Suppressor macrophage treated with lipopolysaccharide for 1 hour (primary cell): ENCODE measurements at regions not wholly inside any gene's neighbourhood (a gene's known extent, or its start where the extent isn't known, plus 50 kb on each side); places are given as distances from the start of the nearest gene placed in this dataset.

Source experiments
- DNase-seq, 3 donors: peaks; one replicate each; pipeline ENCODE4 v3.0.0-alpha.2; 2020 to 2022

DNA sequence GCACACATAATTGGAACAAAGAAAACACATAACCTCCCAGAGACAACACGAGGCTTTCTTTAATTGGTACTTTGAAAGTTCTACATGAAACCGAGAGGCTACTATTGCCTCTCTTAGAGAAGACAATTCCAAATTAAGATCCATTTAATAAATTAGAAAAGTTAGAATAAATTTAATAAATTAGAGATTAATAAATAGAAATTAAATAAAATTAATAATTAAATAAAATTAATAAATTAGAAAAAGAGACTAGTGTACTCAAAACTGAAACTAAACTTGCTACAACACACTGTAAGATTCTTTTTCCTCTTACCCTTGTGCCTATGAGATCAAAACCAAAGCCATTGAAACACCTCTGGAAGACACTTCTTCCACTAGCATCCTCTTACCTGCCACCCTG lies 199.0 kb downstream of the URB2 start:
- no peak for DNase-seq

DNA sequence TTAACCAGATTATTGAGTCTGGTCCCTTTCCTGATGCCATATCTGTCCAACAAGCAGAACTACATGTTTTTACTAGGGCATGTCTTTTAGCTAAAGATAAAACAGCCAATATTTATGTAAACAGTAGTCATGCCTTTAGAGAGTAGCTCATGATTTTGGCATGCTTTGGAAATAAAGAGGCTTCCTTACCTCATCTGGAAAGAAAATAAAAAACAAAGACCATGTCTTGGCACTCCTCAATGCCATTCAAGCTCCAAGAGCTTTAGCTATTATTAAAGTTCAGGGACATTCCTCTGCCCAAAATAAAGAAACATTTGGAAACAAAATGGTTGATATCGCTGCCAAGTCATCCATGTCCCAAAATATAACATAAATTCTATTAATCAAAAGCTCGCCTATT lies 202.4 kb downstream of the URB2 start:
- no peak for DNase-seq

DNA sequence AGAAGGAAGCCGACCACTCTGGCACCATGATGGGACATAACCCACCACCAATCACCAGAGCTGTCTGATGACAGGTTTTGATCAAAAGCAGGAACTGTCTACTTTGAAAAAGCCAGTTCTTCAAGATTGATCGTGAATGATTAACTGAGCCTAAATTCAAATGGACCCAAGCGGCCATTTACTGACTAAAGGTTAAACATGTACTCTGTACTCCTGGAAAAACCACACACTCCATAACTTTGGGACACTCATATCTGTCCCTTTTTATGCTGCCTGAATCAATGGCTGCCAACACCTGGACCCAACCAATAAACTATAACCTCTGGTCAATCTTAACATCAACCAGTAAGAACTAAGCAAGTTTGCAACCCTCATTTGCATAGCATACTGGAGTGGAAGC lies 206.6 kb downstream of the URB2 start:
- no peak for DNase-seq

DNA sequence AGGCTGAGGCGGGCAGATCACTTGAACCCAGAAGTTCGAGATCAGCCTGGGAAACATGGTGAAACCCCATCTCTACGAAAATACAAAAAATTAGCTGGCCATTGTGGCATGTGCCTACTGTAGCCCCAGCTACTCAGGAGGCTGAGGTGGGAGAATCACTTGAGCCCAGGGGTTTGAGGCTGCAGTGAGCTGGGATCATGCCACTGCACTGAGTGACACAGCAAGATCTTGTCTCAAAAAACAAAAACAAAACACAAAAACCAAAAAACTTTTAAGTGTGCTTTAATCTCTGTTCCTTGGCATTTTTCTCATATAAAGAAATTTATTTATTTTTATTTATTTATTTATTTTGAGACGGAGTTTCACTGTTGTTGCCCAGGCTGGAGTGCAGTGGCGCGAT lies 208.2 kb downstream of the URB2 start:
- no peak for DNase-seq

DNA sequence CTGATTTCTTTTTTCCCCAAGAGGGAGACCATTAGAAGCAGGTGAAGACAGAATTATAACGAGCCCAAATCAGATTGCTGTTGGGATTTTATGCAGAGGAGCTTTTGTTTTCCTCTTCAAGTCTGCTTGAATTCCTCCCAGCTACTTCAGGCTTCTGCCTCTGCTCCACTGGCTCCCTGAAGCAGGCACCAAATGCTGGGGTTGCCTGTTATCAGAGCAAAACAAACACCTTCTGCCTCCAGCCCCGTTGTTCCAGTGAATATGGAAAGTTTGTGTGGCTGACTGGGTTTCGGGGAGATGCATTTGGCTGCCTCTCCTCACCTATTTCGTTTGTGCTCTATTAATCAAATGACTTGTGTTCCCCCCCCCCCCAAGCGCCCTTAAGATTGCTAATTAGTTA lies 209.2 kb downstream of the URB2 start:
- DNase-seq: no peak

DNA sequence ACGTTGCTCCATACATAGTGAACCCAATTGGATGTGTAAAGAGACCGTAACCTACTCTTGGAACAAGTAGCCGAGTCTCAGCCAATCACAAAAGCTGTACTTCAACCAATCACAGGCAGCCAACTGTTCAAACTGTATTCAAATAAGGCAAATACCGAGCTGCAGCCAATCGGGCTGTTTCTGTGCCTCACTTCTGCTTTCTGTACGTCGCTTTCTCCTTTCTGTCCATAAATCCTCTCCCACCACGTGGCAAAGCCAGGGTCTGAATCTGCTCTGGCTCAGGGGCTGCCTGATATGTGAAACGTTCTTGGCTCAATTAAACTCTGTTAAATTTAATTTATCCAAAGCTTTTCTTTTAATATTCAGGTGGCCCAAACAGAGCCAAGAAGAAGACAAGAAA lies 210.3 kb downstream of the URB2 start:
- DNase-seq: peak in 2 of 3 donors; percentile 5 to 8

DNA sequence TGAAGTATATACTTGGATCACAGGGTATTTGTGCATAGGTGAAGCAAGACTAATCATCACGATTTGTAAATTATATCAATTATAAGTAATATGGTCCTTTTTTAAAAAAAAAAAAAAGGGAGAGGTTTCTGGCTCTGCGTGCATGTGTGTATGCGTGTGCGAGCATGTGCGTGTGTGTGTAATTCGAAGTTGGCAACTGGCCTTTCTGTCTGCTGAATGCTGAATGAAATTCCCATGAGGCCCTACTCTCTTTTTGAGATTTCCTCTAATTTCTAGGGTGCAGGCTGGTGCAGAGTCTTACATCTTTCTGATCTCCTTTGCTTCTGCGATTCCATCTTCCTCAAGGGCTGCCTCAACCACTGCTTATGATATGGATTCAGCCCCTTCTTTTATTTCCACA lies 212.2 kb downstream of the URB2 start:
- DNase-seq: no peak

DNA sequence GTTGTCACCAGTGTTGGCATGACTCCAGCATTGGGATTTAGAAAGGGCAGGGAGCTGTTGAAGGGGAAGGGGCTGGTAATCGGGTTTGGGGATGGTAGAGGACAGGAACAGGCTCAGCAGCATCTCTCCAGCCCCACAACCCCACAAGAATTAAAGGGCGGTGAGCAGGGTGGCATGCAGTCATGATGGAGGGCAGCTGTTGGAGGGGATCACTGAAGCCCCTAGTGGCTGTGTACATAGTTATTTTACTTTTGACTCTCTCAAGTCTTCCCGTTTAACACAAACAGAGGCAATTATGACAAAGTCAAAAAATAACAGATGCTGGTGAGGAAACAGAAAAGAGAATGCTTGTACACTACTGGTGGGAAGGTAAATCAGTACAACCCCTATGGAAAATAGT lies 213.8 kb downstream of the URB2 start:
- no peak for DNase-seq

DNA sequence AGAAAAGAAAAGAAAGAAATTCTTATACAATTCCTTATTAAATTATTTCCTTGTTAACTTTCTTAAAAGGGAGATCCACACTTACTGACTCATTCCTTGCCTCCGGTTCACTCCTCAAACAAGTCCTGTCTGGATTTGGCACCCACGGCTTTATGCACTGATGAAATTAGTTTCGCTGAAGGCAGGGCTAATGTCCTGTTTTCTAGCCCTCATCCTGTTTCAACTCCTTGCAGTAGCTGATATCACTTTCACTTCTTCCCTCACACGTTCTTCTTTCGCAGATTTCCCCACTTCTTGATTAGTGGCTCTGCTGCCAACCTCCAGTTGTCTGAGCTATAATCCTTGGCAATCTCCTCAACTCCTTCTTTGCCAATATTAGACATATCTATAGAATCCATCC lies 215.2 kb downstream of the URB2 start:
- DNase-seq: peak; percentile 59 to 64 (median 61)

DNA sequence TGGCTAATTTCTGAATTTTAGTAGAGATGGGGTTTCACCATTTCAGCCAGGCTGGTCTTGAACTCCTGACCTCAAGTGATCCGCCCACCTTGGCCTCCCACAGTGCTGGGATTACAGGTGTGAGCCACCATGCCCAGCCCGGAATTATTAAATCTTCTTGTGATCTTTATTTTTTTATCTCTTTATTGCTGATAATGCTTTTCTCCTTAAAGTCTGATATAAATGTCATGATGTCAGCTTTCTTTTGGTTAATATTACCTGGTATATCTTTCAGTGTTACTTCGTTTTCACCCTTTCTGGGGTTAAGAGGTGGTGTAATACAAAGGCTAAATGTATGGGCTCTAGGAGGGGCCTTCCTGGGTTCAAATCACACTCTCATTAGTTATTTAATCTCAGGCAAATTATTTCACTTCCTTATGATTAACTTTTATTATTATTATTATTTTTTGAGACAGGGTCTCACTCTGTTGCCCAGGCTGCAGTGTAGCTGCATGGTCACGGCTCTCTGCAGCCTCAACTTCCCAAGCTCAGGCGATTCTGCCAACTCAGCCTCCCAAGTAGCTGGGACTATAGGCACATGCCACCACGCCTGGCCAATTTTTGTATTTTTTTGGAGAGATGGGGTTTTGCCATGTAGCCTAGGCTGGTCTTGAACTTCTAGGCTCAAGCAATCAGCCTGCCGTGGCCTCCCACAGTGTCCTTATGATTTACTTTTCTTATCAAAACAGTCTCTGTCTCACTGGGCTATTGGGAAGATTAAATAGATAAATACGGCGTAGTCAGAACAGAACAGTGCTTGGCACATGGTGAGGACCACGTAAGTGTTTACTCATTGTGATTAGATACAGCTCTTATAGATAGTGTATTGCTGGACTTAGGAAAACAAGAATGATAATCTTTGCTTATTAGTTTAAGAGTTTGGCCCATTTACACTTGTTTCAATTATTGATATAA lies 216.5 kb downstream of the URB2 start:
- no peak for DNase-seq

DNA sequence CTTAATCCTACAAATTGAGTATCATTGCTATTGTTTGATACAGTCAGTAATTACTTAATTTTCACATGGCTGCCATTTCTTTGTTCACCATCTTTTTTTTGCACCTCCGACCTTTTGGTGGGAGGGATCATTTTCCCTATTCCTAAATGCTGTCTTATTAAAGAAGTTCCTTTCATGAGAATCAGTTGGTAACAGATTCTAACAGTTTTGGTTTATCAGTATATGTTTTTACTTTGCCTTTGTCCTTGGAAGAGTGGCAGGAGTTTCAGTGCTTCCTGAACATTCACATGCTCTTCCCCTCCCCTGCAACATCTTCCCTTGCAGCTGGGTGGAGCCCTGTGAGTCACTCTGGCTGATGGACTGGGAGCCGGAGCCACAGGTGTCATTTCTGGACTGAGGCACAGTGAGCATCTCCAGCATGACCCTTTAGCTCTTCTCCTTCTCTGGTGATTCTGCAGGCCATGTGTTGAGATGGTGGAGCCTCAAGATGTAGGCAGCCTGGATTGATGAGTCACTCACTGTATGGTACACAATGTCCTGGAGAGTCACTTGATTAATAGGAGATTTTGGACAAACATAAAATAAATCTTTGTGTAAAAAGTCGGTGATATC lies 217.7 kb downstream of the URB2 start:
- DNase-seq: peak in 2 of 3 donors; percentile 5 to 13

DNA sequence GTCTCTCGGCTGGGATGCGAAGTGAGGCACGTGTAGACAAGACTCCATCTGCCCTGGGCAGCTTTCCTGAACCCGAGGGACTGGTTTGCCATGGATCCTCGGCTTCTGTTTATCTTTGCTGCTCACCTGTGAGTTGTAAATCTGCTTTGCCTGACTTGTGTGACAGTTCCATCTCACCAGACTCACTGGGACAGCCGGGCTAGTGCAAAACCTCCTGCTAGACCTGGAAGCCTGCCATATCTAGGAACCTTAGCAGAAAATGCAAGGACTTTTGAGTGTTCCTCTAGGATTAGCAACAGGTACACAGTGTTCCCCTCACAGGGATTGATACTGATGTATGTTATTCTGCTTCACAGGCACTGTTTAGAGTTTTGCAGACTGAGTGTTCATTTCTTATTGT lies 218.6 kb downstream of the URB2 start:
- DNase-seq: no peak

DNA sequence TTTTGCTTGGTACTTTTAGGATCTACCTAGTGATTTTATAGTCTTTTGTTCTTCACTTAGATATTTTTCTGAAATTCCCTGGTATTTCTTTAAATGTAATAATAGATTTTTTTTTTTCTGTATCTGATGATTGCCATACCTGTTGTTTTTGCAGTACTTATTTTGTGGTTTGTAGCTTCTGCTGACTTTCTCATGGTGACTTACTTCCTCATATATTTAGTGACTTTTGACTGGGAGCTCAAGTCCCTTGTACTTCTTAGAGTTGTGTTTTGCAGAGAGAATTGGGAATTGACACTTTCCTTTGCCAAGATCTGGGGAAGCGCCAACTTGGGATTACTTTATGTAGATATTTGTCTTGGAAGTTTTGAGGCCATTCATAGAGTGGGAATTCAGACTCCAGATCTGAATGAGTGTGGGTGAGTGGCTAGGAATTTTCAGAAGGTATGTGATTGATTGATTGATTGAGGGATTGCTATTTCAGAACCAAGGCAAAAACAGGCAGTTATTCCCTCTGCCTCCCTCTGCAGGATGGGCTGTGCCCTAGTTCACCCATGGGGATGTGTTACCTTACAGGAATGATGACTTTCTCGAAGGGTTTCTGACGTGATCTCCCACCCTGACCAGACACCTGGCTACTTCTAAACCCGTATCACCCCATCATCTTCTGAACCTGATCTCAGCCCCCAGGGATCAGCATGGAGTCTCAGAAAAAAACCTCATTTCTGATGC lies 219.5 kb downstream of the URB2 start:
- DNase-seq: no peak

DNA sequence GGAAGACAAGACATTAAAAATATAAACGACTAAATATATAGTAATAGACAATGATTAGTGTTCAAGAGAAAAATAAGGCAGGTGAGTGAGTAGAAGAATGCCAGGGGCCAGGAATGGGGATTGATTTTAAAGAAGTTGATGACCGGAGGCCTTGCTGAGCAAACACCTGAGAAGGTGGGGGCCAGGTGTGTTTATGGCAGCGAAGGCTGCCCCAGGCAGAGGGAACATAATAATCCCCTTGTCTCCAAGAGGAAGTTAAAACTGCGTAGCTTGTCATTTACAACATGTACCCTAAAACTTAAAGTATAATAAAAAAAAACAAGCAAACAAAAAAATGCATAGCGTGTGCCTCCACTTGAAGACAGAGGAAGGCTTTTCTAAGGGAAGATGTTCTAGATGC lies 220.3 kb downstream of the URB2 start:
- DNase-seq: no peak

DNA sequence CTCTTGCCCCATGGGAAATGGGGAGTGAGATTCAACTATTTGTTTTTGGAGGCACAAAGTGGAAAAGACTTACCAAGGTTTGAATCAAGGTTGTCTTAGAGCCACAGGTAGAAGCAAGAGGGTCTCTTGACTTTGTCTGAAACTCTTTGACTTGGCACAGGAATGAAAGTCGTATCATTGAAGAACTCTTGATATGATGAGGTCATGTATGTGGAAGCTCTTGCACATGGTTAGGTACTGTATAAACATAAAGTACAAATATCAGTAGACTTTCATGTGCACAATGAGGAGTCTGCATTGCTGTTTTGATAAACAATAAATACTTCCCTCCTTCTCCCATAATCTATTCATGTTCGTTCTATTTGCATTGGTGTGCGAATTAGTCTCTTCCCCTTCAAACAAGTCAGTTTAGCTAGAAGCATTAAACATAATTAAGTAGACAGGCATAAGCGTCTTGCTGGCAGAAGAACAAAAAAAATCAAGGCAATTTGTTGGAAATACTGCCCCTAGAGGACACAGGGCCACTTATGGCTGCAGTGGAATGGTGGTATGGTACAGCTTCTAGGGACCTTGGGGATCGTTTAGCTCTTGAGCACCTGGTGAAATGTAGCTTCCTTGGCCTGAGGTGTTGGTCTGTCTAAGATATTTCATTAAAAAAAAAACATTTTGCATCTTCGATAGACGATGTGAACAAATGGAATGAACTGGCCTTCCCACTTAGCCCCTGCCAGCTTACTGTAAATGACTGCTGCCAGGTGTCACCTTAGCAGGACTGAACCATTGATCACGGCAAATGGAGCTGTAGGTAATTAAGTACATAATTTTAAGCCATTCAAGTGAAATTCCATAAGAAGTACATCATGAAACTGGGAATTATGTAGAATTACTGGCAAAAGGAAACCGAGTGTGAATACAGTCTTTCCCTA lies 218.0 kb upstream of the GALNT2 start:
- DNase-seq: peak; percentile 28 to 45 (median 39)

DNA sequence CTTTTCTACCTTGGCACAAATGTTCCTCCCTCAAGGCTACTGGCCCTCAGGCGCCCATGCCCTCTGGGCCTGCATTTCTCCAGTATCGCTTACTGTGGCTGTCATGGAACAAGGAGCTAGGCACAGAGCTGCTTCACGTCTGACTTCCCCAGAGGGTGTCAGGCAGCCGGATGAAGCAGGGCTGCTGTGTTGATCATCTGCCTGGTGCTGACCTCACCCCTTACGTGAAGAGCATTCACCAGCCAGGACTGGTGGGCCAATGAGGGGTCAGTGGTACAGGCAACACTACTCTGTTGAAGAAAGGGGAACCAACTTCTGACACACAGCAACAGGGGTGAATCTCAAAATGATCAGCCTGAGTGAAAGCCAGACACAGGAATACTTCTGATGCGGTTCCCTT lies 215.5 kb upstream of the GALNT2 start:
- no peak for DNase-seq

DNA sequence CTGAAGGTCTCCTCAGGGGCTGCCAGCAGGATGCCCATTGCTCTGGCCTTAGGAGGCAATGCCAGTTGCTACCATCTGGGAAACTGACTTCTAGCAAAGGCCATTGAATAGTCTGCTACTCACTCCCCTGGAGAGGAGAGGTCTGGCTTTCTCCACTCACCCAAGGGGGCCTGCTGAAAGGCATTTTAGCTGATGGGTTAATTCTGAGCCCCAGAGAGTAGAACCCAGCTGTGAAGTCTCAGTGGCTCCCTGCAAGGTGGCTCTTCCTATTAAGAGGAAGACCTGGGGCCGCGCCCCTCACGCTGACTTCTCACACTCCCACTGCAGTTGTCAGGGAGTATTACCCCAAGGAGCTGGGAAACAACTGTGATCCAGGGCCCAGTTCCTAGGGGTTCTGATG lies 213.3 kb upstream of the GALNT2 start:
- no peak for DNase-seq

DNA sequence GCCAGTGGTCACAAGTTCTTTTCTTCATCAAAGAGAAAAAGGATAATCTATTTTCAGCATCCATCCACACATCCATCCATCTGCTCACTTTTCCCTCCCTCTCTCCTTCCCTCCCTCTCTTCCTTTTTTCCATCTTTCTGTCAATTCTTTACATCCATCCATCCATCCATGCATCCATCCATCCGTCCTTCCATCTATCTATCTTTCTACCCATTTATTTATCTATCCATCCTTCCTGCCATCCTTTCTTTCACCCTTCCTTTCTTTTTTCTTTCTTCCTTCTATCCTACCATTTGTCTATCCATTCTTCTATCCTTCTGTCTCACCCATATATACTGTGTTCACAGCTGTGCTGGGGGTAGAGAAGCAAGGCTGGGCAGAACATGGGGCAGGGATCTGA lies 212.4 kb upstream of the GALNT2 start:
- DNase-seq: no peak

DNA sequence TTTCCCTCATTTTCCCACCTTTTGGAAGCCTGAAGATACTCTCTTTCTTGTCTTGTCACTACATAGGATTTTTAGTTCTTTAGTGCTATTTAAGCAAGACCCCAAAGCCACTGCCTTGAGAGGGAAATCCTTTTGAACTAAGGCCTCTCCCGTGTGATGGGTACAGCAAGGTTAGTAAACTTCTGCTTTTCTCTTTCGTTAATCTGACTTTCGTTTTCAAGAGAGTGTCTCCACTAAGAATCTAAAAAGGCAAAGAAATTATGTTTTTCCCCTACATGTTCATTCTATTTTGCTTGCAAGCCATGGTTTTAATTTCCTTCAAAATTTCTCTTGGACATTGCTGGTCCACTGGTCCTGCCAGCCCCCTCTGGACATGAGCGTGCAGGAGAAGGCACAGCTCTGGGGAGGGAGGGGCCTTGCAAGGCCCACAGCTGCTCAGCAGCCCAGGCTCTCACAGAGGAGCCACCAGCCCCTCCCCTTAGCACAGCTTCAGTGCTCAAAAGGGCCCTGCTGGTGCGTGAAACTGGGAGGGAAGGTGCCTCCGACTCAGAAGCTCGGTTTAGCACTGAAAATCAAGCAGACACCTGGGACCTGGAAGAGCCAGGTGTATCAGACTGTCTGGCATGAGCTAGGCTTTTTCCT lies 210.9 kb upstream of the GALNT2 start:
- peak; percentile 29 to 63 (median 36) for DNase-seq

DNA sequence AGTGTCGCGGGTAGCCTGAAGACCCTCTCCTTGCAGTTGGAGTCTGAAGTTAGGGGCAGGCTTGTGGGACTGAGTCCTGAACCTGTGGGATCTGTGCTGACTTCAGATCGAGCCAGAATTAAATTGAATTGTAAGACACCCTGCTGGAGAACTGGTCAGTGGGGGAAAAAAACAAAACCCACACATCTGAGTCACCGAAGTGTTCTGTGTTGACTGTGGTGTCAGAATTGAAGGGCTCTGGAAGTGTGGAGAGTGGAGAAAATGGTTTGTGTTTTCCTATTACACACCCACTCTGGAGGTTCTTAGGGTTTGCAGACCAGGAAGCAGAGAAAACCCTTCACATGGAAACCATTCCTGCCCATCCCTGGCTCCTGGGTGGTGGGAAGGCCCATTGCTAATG lies 209.5 kb upstream of the GALNT2 start:
- DNase-seq: peak; percentile 2 to 22 (median 11)

DNA sequence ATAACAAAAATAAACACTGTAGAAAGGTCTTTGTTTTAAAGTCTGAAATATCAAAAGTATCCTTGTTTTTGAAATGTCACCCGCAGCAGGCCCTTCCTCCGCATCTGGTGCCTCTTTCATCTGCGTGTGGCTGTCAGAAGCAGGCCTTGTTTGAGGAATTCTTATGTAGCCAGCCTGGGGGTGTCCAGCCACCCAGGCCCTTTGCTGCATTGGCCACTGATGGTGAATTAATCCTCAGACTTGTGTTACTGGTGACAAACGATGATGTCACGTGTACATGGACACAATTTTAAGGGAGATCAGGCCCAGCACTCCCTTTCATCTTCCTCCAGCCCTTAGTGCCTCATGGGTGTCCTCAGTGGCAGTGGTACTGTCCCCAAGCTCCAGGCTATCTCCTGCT lies 208.0 kb upstream of the GALNT2 start:
- DNase-seq: no peak

DNA sequence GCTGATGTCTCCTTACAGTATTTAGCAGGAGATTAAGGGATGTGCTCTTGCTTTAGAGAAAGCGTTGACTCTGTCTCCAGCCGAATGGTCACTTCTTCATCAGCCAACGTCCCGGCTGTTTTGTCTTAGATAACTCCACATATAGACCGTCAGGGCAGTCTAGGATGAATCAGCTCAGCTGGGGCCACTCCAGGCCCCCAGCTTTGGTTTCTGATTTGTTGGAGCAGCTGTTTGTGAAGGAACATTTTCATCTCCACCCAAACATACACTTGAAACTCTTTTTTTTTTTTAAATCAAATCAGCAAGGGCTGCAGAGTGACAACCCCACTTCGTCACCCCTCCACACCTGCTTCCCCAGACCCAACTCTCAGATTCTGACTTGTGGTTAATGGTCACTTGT lies 206.1 kb upstream of the GALNT2 start:
- DNase-seq: no peak
